IMR-90 (cell line): ENCODE measurements at regions not wholly inside any gene's neighbourhood (a gene's known extent, or its start where the extent isn't known, plus 50 kb on each side); places are given as distances from the start of the nearest gene placed in this dataset.

Experiments
- ATAC-seq: fragments of 200-7000 bp; cut with Tn5 transposase; 2 replicates; pipeline ENCODE4 v1.9.1; 2020; ENCODE audit warnings: low read depth, mild to moderate bottlenecking, moderate library complexity
- BruUV-seq: library from RNA; stranded (reverse); fragments of 400-500 nt; replicated peaks from 2 replicates; lab custom pipeline; 2021; lab: Mats Ljungman, UMichigan
- CTCF ChIA-PET: fragments of 300-600 bp; formaldehyde crosslinking; extraction: SDS; loops from one replicate; lab custom pipeline; 2021; ENCODE audit warnings: antibody characterized with exemption; lab: Yijun Ruan, JAX
- POLR2A ChIA-PET: fragments of 300-600 bp; sonication (Branson Sonifier 250); formaldehyde crosslinking; loops from one replicate; lab custom pipeline; 2022; ENCODE audit warnings: antibody characterized with exemption; ENCODE audit not compliant: unreplicated experiment; lab: Charles Lee
- DNase-seq: peaks from one replicate; pipeline ENCODE4 v3.0.0; 2013
- H2AFZ ChIP-seq: replicated peaks from 2 replicates; pipeline ENCODE3; 2013; ENCODE audit warnings: low read length, mild to moderate bottlenecking; ENCODE audit not compliant: poor library complexity
- H2AK5ac ChIP-seq: 2 replicates; pipeline ENCODE4 v1.6.1; 2013; ENCODE audit warnings: low read depth, low read length, inconsistent platforms
- H2AK9ac ChIP-seq: replicated peaks from 2 replicates; pipeline ENCODE3; 2013; ENCODE audit warnings: mild to moderate bottlenecking, low read depth, low read length, moderate library complexity; ENCODE audit not compliant: poor library complexity
- H2BK120ac ChIP-seq: 2 replicates; pipeline ENCODE4 v1.6.1; 2013; ENCODE audit warnings: low read depth, low read length, inconsistent platforms
- H2BK15ac ChIP-seq: 3 replicates; pipeline ENCODE4 v1.6.1; 2013; ENCODE audit warnings: low read depth, low read length, inconsistent platforms
- H2BK20ac ChIP-seq: 2 replicates; pipeline ENCODE4 v1.6.1; 2013; ENCODE audit warnings: low read depth, mild to moderate bottlenecking, inconsistent platforms, low read length, moderate library complexity
- H2BK5ac ChIP-seq: 2 replicates; pipeline ENCODE4 v1.6.1; 2013; ENCODE audit warnings: mild to moderate bottlenecking, low read depth, low read length, inconsistent platforms; ENCODE audit not compliant: poor library complexity, severe bottlenecking
- H3K14ac ChIP-seq: replicated peaks from 2 replicates; pipeline ENCODE4 v1.6.1; 2013; ENCODE audit warnings: low read depth, low read length, inconsistent platforms
- H3K18ac ChIP-seq: 2 replicates; pipeline ENCODE4 v1.6.1; 2013; ENCODE audit warnings: low read depth, low read length, control low read depth
- H3K23ac ChIP-seq: 2 replicates; pipeline ENCODE4 v1.6.1; 2013; ENCODE audit warnings: low read depth, low read length, inconsistent platforms
- H3K27ac ChIP-seq: 2 replicates; pipeline ENCODE4 v1.5.1; 2013; ENCODE audit warnings: mild to moderate bottlenecking, control low read depth, low read length; ENCODE audit not compliant: insufficient read depth
- H3K27me3 ChIP-seq: 2 replicates; pipeline ENCODE4 v1.6.1; 2013; ENCODE audit warnings: low read length; ENCODE audit not compliant: control insufficient read depth, insufficient read depth
- H3K36me3 ChIP-seq: 2 replicates; pipeline ENCODE4 v1.6.1; 2013; ENCODE audit warnings: low read length, mixed read lengths; ENCODE audit not compliant: control insufficient read depth, insufficient read depth
- H3K4ac ChIP-seq: 2 replicates; pipeline ENCODE4 v1.6.1; 2013; ENCODE audit warnings: low read depth, low read length, inconsistent platforms
- H3K4me1 ChIP-seq: 2 replicates; pipeline ENCODE4 v1.6.1; 2013; ENCODE audit warnings: low read length, mixed read lengths; ENCODE audit not compliant: control insufficient read depth, insufficient read depth
- H3K4me2 ChIP-seq: 2 replicates; pipeline ENCODE4 v1.6.1; 2013; ENCODE audit warnings: low read depth, mild to moderate bottlenecking, control low read depth, low read length, moderate library complexity
- H3K4me3 ChIP-seq: 2 replicates; pipeline ENCODE4 v1.5.1; 2013; ENCODE audit warnings: low read depth, mild to moderate bottlenecking, control low read depth, low read length, moderate library complexity; ENCODE audit not compliant: insufficient read depth
- H3K56ac ChIP-seq: 2 replicates; pipeline ENCODE4 v1.6.1; 2013; ENCODE audit warnings: low read length, inconsistent platforms; ENCODE audit not compliant: insufficient read depth; ENCODE audit errors: extremely low read depth
- H3K79me1 ChIP-seq, 2 experiments: 2 replicates each; pipeline ENCODE4 v1.6.1; 2013; ENCODE audit warnings: low read length in 2 of 2, inconsistent platforms in 1 of 2, low read depth in 1 of 2
- H3K9ac ChIP-seq: 2 replicates; pipeline ENCODE4 v1.6.1; 2013; ENCODE audit warnings: low read depth, low read length, control low read depth
- H3K9me1 ChIP-seq: 2 replicates; pipeline ENCODE4 v1.6.1; 2013; ENCODE audit warnings: low read length, inconsistent platforms; ENCODE audit not compliant: insufficient read depth
- H3K9me3 ChIP-seq: 2 replicates; pipeline ENCODE4 v1.6.1; 2013; ENCODE audit warnings: low read length; ENCODE audit not compliant: control insufficient read depth, insufficient read depth
- H4K20me1 ChIP-seq: 2 replicates; pipeline ENCODE4 v1.6.1; 2013; ENCODE audit warnings: low read length, inconsistent platforms; ENCODE audit not compliant: insufficient read depth
- H4K5ac ChIP-seq: 2 replicates; pipeline ENCODE4 v1.6.1; 2013; ENCODE audit warnings: mild to moderate bottlenecking, low read depth, low read length, control low read depth
- H4K8ac ChIP-seq, 2 experiments: 2 replicates each; pipeline ENCODE4 v1.6.1; 2013; ENCODE audit warnings: low read depth in 2 of 2, low read length in 2 of 2, control low read depth in 1 of 2, inconsistent platforms in 1 of 2
- H4K91ac ChIP-seq: 2 replicates; pipeline ENCODE4 v1.6.1; 2013; ENCODE audit warnings: low read depth, low read length, inconsistent platforms; ENCODE audit not compliant: insufficient read depth
- CEBPB ChIP-seq: IDR thresholded peaks from 2 replicates; pipeline ENCODE4 v1.6.1; 2012; ENCODE audit warnings: low read depth, low read length, improper control_type of control experiment
- RAD21 ChIP-seq: IDR thresholded peaks from 2 replicates; pipeline ENCODE4 v1.6.1; 2012; ENCODE audit warnings: low read length, improper control_type of control experiment
- WGBS, 2 experiments: methylation state at CpG; one replicate each; pipeline versions ENCODE4 v1.1.5 to v1.1.7; 2013; ENCODE audit warnings: missing lambda C conversion rate in 2 of 2; ENCODE audit not compliant: insufficient read length in 1 of 2; ENCODE audit errors: extremely low coverage in 2 of 2; 5-methylcytosine and 5-hydroxymethylcytosine counted together
- dilution Hi-C: fragments of 300-500 bp; cut with HindIII; formaldehyde crosslinking; loops from one replicate; pipeline ENCODE4 v1.14.3; 2018; ENCODE audit warnings: low sequenced_read_pairs; ENCODE audit not compliant: unreplicated experiment
- in situ Hi-C: fragments of 300-500 bp; cut with MboI; formaldehyde crosslinking; loops from 3 replicates; pipeline ENCODE4 v1.14.3; 2019; ENCODE audit warnings: low sequenced_read_pairs, inconsistent platforms, mixed read lengths
- intact Hi-C: fragments of 100-400 bp; cut with micrococcal nuclease; formaldehyde crosslinking; loops from 2 replicates; pipeline ENCODE4 v1.10.0; 2022

DNA sequence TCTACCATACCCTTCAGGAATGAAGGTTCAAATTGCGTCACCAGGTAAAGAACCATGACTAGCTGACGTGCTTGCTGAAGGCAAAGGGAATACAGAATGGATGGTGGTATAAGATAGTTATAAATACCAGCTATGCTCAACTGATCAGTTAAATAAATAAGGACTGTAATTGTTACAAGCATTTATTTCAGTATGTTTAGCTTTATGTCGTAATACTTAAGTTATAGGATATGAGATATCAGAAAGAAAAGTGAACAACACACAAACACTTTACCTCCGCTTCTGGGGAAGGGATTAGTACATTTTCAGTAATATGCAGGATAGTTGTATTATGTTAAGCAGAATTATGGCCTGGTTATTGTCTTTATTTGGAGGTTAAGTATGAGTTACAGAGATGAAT lies 416.1 kb downstream of the BTG1 start:
- Histone ChIP-seq H3K27me3 (no peaks in the 10 kb centered on the region), H3K4ac (no peak overlapping the region), H3K79me1 (no peaks in the 10 kb centered on the region), H3K9ac (no peak overlapping the region), H3K27ac (no peak overlapping the region), H2BK5ac (no peak overlapping the region), H3K4me2 (no peak overlapping the region), H3K18ac (no peak overlapping the region), H3K4me3 (no peak overlapping the region), H2BK120ac (no peak overlapping the region), H2AFZ (no peak overlapping the region), H3K9me1 (no peaks in the 10 kb centered on the region), H3K56ac (no peak overlapping the region), H4K20me1 (no peaks in the 10 kb centered on the region), H3K36me3 (no peaks in the 10 kb centered on the region), H4K91ac (no peak overlapping the region), H2AK5ac (no peak overlapping the region), H3K4me1 (no peaks in the 10 kb centered on the region), H3K23ac (no peak overlapping the region), H3K14ac (no peak overlapping the region), H4K5ac (no peak overlapping the region), H2BK20ac (no peak overlapping the region), H2AK9ac (no peak overlapping the region), H2BK15ac (no peak overlapping the region), H3K9me3 (no peaks in the 10 kb centered on the region), H4K8ac (no peak overlapping the region)
- ATAC-seq (no peak), DNase-seq (no peak)
- in situ Hi-C loops (no loop called here), intact Hi-C loops (no loop called here), dilution Hi-C loops (no loop called here)
- TF ChIP-seq CEBPB (peak; percentile 25; the same call in 1 of the 2 replicates), RAD21 (no peak)
- no CpG with 5 or more reads among the region's 4 CpGs for WGBS, 2 experiments
- BruUV-seq: no TSS peak
- ChIA-PET POLR2A (no interaction called here), CTCF (no interaction called here)
